GM12875 (cell line): ENCODE measurements at regions not wholly inside any gene's neighbourhood (a gene's known extent, or its start where the extent isn't known, plus 50 kb on each side); places are given as distances from the start of the nearest gene placed in this dataset.

Source experiments
- H3K4me3 ChIP-seq: one replicate; pipeline ENCODE4 v1.5.1; 2011; ENCODE audit warnings: low read depth, low read length, control low read depth
- TF ChIP-seq, protein P1 (sequence below): IDR thresholded peaks from 2 replicates; pipeline ENCODE4 v1.5.1; 2011; ENCODE audit warnings: low read depth, mild to moderate bottlenecking, control low read depth, inconsistent platforms, low read length, moderate library complexity, borderline replicate concordance; ENCODE audit not compliant: insufficient read depth

DNA sequence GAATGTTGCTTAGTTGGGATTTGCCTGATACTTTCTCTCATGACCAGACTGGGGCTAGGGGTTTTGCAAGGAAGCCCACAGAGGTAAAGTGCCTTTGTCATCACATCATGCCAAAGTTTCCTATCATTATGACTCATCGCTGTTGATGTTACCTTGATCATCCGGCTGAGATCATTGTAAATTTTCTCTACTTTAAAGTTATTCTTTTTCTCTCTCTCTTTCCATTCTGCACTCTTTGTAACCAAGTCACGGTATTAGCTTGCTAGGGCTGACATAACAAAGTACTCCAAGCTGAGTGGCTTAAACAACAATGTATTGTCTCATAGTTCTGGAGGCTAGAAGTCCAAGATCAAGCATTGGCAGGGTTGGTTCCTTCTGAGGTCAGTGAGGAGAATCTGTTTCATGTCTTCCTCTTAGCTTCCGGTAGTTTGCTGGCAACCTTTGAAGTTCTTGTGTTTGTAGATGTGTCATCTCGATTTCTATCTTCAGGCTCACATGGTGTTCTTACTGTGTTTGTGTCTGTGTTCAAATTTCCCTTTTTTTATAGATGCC is 113.0 kb downstream of the DTHD1 start:
- H3K4me3 ChIP-seq, result no peak overlapping the region
- TF ChIP-seq, protein P1, sequence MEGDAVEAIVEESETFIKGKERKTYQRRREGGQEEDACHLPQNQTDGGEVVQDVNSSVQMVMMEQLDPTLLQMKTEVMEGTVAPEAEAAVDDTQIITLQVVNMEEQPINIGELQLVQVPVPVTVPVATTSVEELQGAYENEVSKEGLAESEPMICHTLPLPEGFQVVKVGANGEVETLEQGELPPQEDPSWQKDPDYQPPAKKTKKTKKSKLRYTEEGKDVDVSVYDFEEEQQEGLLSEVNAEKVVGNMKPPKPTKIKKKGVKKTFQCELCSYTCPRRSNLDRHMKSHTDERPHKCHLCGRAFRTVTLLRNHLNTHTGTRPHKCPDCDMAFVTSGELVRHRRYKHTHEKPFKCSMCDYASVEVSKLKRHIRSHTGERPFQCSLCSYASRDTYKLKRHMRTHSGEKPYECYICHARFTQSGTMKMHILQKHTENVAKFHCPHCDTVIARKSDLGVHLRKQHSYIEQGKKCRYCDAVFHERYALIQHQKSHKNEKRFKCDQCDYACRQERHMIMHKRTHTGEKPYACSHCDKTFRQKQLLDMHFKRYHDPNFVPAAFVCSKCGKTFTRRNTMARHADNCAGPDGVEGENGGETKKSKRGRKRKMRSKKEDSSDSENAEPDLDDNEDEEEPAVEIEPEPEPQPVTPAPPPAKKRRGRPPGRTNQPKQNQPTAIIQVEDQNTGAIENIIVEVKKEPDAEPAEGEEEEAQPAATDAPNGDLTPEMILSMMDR, result no peak

DNA sequence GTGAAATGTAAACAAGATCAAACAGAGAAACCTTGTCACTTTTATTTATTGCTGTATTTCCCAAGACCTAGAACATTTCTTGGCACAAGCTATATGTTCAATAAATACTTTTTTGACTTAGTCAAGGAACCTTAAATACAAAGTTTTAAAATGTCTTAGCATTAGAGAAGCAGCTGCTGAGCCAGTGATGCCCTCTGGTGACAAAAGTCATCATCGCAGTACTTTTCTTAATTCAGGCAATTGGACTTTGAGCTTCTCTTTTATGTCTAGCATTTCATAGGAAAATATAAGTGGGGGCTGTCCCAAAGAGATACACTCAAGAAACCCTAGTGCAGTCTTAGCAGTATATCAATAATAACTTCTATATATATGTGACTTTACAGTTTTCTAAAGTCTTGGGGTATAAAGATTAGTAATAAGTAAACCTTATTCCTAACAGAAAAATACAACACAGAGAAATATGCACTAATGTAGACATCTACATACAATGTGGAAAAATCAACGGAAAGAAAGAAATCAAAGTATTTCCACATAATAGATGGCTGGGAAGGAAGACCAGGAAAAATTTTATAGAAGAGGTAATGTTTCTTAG is 118.4 kb downstream of the DTHD1 start:
- TF ChIP-seq, protein P1, result peak; percentile 62
- H3K4me3 ChIP-seq, result no peak overlapping the region

DNA sequence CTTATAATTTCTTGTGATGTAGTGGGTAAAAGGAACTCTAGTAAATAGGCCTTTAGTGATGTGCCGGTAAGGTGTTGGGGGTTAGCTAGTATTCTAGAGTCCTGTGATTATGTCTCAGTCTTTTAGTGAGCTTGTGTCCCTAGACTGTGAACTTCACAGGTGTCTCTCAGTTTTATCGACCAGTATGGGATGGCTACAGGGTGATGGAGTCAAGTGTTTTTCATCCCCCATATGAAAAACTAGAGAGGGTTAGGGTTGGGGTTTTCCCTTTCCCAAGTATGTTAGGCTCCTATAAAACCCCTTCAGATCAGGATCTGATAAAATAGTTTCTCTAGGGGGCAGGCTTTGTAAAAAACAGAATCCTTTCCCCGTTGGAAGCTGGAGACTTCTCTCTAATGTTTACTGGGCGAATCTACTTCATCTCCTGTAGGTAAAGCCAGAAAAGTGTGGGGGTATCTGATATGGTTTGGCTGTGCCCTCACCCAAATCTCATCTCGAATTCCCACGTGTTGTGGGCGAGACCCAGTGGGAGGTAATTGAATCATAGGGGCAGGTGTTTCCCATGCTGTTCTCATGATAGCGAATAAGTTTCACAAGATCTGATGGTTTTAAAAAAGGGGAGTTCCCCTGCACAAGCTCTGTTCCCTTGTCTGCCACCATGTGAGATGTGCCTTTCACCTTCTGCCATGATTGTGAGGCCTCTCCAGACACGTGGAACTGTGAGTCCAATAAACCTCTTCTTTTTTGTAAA is 120.8 kb downstream of the DTHD1 start:
- TF ChIP-seq, protein P1, result no peak
- H3K4me3 ChIP-seq, result no peak overlapping the region

DNA sequence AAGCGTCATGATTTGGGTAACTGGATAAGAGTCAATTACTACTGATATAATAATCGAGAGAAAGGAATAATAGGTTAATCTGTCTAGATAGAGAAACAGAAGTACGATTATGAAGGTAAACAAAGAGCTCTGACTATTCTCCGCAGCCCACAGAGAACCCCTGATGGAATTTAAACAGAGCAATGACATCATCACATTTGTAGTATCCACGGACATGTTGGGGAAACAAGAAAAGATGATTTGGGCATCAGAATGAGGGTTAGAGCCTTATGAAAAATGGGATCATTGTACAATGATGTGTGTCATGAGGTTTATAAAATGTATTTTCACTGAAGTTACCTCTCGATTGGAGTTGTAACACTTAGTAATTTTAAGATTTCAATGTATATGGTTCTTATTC is 129.9 kb downstream of the DTHD1 start:
- H3K4me3 ChIP-seq, result no peak overlapping the region
- TF ChIP-seq, protein P1, result no peak

DNA sequence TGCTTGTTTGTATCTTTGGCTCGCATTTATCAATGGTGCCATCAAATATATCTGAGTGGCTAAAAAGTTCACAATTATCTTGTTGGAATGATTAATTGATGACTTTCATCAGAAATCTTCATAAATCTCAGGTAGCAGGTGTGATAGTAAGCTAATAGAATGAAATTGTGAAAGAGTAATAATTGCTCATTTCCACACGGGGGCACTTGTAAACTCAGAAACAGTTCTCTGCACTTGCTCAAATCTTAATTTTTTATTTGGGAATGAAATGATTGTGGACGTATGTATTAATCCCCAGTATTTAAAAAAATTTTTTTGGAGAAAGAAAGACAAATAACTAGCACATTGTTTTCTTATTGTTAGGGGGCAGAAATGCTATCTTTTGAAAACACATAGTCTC is 132.8 kb downstream of the DTHD1 start:
- TF ChIP-seq, protein P1, result peak; percentile 25; the same call in 1 of the 2 replicates
- H3K4me3 ChIP-seq, result no peak overlapping the region

DNA sequence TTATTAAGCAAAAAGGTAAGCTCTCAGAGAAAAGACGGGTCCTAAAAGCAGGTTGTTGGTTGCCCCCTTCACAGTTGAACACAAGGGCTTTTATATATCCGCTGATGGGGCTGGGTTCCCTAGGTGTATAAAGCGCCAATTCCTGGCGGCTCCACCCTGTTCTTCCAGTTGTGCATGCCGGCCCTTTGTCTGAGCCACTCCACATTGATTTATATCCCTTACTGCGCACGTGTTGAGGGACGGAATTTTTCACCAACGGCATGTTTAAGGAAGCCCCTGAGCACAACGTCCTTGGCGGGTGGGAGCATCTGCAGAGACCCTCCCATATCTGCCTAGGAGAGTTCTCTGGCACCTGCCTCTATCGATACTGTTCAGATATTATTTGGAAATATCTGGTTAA is 135.7 kb downstream of the DTHD1 start:
- TF ChIP-seq, protein P1, result no peak
- H3K4me3 ChIP-seq, result no peak overlapping the region

DNA sequence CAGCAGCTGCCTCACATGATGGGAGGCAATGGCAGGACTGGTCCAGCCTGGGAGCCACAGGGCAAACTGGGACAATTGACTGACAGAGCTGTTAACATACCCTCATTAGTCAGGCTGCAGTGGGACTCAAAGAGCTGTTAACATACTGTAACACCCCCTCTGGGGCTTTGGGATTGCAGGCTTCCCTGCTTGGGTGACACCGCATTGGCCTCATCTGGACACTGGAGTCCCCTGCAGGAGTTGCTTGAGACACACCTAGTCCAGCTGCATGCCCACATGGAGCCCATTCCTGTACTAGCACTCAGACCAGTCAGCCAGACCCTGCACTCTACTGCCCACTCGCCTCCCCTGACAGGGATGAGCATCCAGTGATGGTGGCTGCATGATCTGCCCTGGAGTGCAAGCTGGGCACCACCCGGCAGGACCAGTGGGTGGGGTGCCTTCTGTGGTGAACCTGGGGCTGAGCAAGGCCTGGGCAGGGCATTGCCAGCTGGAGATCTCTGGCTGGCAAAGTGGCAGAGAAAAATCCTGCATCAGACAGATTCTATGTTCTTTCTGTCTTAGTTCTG is 138.8 kb downstream of the DTHD1 start:
- H3K4me3 ChIP-seq, result no peak overlapping the region
- TF ChIP-seq, protein P1, result no peak
